ENCODE measurements at regions not wholly inside any gene's neighbourhood (a gene's known extent, or its start where the extent isn't known, plus 50 kb on each side); places are given as distances from the start of the nearest gene placed in this dataset.

DNA sequence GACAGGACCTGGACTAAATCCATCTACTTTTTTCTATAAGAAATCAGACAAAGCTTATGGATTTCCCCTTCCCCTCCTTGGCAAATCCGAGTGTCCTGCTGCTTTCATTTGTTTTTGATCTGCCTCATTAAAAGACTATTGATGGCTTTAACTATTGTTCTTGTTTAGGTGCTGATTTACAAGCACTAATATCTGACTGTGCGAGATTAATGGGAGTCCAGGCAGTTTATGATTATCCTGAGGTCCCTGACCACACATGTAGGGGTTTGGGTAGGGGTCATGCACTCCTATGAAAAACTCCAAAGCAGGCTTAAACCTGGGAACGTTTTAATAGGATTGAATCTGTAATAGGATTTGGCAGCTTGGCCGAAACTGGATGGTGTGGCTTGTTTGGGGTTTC, 317.5 kb upstream of the POU3F2 start:
- TF ChIP-seq POLR2AphosphoS5 (IDR thresholded peaks at IDR 0.05) (no peak), EP300 (IDR thresholded peaks at IDR 0.05) (no peak)
- no peak for DNase-seq (ENCODE audit: low spot score in 2 of 2)
- no peaks in the 10 kb centered on the region for H3K27me3 ChIP-seq
- WGBS = 44% methylated on average over 4 of the region's 4 CpGs
- no peak overlapping the region for H3K27ac ChIP-seq
- no peaks in the 10 kb centered on the region for H3K9me3 ChIP-seq
- H3K36me3 ChIP-seq = no peaks in the 10 kb centered on the region
- no peak overlapping the region for H3K4me3 ChIP-seq
- H3K4me1 ChIP-seq = no peaks in the 10 kb centered on the region

DNA sequence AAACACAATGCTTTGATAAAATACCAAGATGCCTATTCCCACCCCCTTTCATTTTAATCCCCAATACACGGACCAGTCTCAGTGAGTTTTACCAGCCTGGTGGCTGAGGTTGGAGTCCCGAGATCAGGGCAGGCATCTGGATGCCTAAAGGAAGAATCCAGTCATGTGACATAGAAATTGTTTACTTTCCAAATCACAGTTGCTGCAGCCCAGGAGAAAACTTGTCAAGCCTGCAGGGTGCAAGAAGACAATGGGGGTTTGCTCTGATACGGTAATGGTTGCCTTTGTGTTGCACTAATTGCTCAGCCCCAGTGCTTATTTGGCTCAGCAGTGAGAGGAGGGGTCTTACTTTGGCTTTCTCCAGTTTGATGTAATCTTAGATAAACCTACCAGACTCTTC, 308.5 kb upstream of the POU3F2 start:
- no peak overlapping the region for H3K27ac ChIP-seq
- H3K4me1 ChIP-seq = no peaks in the 10 kb centered on the region
- WGBS = 32% methylated on average over 3 of the region's 3 CpGs
- H3K4me3 ChIP-seq = no peak overlapping the region
- DNase-seq (ENCODE audit: low spot score in 2 of 2) = no peak
- no peaks in the 10 kb centered on the region for H3K36me3 ChIP-seq
- no peak for TF ChIP-seq EP300 (IDR thresholded peaks at IDR 0.05)
- no peak for TF ChIP-seq POLR2A (IDR thresholded peaks at IDR 0.05)
- TF ChIP-seq, protein P1, sequence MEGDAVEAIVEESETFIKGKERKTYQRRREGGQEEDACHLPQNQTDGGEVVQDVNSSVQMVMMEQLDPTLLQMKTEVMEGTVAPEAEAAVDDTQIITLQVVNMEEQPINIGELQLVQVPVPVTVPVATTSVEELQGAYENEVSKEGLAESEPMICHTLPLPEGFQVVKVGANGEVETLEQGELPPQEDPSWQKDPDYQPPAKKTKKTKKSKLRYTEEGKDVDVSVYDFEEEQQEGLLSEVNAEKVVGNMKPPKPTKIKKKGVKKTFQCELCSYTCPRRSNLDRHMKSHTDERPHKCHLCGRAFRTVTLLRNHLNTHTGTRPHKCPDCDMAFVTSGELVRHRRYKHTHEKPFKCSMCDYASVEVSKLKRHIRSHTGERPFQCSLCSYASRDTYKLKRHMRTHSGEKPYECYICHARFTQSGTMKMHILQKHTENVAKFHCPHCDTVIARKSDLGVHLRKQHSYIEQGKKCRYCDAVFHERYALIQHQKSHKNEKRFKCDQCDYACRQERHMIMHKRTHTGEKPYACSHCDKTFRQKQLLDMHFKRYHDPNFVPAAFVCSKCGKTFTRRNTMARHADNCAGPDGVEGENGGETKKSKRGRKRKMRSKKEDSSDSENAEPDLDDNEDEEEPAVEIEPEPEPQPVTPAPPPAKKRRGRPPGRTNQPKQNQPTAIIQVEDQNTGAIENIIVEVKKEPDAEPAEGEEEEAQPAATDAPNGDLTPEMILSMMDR (IDR thresholded peaks at IDR 0.05) = no peak
- no peak for TF ChIP-seq POLR2AphosphoS5 (IDR thresholded peaks at IDR 0.05)
- H3K27me3 ChIP-seq = no peaks in the 10 kb centered on the region
- peaks cover 4% of the 10 kb centered on the region for H3K9me3 ChIP-seq

DNA sequence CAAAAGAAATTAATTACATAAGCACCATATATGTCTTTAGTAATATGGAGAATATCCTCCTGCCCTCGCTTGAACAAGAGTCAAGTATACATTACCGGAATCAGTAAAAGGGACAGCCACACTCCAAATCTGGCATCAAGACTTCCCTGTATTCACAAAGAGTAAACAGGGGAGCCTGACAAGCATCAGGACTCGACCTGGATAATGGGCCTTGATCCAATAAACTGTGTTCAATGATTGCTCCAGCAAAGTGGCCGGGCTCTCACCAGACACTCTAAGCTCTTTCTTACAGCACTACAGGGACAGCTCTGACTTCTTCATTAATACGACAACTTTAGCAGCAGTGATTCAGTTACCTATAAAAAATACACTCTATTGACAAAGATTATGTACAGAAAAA, 307.9 kb upstream of the POU3F2 start:
- Histone ChIP-seq H3K4me1 (no peaks in the 10 kb centered on the region), H3K36me3 (no peaks in the 10 kb centered on the region)

DNA sequence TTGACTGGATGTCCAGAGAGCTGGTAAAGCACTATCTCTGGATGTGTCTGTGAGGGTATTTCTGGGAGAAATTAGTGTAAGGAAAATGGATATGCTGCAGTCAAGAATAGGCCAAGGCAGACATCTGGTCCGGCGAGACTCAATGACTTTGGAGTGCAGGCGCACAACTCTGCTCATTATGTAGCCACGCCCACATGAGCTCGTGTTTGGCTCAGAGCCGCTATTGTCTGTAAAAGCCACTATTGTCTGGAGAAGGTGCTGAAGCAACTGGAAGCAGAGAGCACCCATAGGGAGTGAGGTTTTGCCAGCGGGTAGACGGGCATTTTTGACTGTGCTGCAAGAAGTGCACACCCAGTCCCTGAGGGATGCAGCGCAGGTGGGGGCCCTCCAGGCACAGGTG, 305.0 kb upstream of the POU3F2 start:
- H3K36me3 ChIP-seq = no peaks in the 10 kb centered on the region
- no peaks in the 10 kb centered on the region for H3K27me3 ChIP-seq
- WGBS = 81% methylated on average over 9 of the region's 9 CpGs
- H3K4me3 ChIP-seq = no peak overlapping the region
- H3K4me1 ChIP-seq = no peaks in the 10 kb centered on the region
- no peaks in the 10 kb centered on the region for H3K9me3 ChIP-seq
- H3K27ac ChIP-seq = no peak overlapping the region
- no peak for DNase-seq (ENCODE audit: low spot score in 2 of 2)
- TF ChIP-seq POLR2AphosphoS5 (IDR thresholded peaks at IDR 0.05) (no peak), EP300 (IDR thresholded peaks at IDR 0.05) (no peak), POLR2A (IDR thresholded peaks at IDR 0.05) (no peak)
- TF ChIP-seq, protein P1 (IDR thresholded peaks at IDR 0.05) = no peak

More for the DNA sequence above, 307.9 kb upstream of the POU3F2 start:
- DNase-seq (ENCODE audit: low spot score in 2 of 2) = no peak
- 53% methylated on average over 5 of the region's 5 CpGs for WGBS
- H3K9me3 ChIP-seq = peaks cover 4% of the 10 kb centered on the region
- H3K27ac ChIP-seq = no peak overlapping the region
- TF ChIP-seq, protein P1 (IDR thresholded peaks at IDR 0.05) = no peak
- TF ChIP-seq EP300 (IDR thresholded peaks at IDR 0.05) (no peak), POLR2AphosphoS5 (IDR thresholded peaks at IDR 0.05) (no peak), POLR2A (IDR thresholded peaks at IDR 0.05) (no peak)
- H3K4me3 ChIP-seq = no peak overlapping the region
- no peaks in the 10 kb centered on the region for H3K27me3 ChIP-seq

DNA sequence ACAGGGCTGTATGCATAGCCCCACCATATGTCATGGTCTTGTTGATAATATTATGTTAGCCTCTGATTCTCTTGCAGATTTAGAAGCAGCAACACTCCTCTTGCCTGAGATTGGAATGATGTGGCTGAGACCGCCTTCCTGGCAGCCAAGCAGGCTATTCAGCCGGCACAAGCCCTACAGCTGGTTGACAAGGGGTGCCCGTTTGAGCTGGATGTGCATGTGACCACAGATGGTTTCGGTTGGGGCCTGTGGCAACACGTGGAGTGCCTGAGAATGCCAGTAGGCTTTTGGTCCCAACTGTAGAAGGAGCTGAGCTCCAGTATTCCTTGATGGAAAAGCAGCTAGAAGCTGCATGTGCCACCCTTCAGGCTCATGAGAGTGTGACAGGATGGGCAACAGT, 303.6 kb upstream of the POU3F2 start:
- DNase-seq (ENCODE audit: low spot score in 2 of 2) = no peak
- TF ChIP-seq POLR2AphosphoS5 (IDR thresholded peaks at IDR 0.05) (no peak), POLR2A (IDR thresholded peaks at IDR 0.05) (no peak), EP300 (IDR thresholded peaks at IDR 0.05) (no peak)
- TF ChIP-seq, protein P1 (IDR thresholded peaks at IDR 0.05) = no peak
- WGBS = 36% methylated on average over 5 of the region's 5 CpGs
- no peaks in the 10 kb centered on the region for H3K9me3 ChIP-seq
- H3K27ac ChIP-seq = no peak overlapping the region
- no peaks in the 10 kb centered on the region for H3K36me3 ChIP-seq
- no peaks in the 10 kb centered on the region for H3K27me3 ChIP-seq
- no peak overlapping the region for H3K4me3 ChIP-seq
- no peaks in the 10 kb centered on the region for H3K4me1 ChIP-seq

DNA sequence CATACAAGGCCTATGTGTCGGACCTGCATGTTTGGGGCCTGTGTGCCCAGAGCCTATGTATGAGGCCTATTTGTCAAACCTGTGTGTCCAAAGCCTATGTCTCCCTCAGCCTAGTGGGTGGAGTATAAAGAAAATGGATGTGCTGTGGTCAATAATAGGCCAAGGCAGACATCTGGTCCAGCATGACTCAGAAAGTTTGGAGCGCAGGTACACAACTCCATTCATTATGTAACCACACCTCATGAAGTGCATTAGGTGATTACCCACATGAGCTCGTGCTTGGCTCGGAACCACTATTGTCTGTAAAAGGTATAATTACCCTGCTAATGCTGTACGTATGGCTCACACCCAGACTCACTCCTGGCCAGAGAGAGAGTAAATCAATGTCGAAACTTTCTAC, 302.4 kb upstream of the POU3F2 start:
- 76% methylated on average over 6 of the region's 6 CpGs for WGBS
- Histone ChIP-seq H3K27me3 (no peaks in the 10 kb centered on the region), H3K36me3 (no peaks in the 10 kb centered on the region), H3K4me3 (no peak overlapping the region), H3K27ac (no peak overlapping the region), H3K9me3 (no peaks in the 10 kb centered on the region), H3K4me1 (no peaks in the 10 kb centered on the region)
- TF ChIP-seq EP300 (IDR thresholded peaks at IDR 0.05) = no peak
- TF ChIP-seq POLR2A (IDR thresholded peaks at IDR 0.05) = no peak
- TF ChIP-seq POLR2AphosphoS5 (IDR thresholded peaks at IDR 0.05) = no peak
- TF ChIP-seq, protein P1 (IDR thresholded peaks at IDR 0.05) = no peak
- DNase-seq (ENCODE audit: low spot score in 2 of 2) = no peak
